ENCODE measurements at regions not wholly inside any gene's neighbourhood (a gene's known extent, or its start where the extent isn't known, plus 50 kb on each side); places are given as distances from the start of the nearest gene placed in this dataset.

- no peak for ATAC-seq (ENCODE audit: insufficient number of reproducible peaks, low FRiP score, low read depth)
Measured at GRCh38 chr14:80352471-80352870, 141.2 kb upstream of the DIO2 start.

DNA sequence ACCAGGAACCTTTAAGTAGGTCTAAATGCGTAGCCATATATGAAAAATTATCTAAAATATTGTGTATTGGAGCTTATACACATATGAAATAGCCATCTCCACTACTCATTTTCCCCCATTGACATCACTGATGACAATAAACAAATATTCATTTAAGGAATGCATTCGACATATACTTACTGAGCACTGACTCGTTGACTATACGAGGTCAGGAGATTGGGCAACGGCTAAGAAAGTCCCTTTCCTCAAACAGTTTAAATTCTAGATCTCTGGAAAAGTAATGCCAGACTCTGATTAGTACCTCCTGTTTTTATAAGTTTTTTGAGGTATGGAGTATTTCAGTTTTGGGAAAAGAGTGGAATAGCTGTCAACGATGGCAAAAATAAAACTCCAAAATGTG, 139.4 kb upstream of the DIO2 start:
- Histone ChIP-seq H3K4me1 (ENCODE audit: control insufficient read depth in 1 of 2, low read depth in 2 of 2) (no peaks in the 10 kb centered on the region), H3K36me3 (no peaks in the 10 kb centered on the region), H3K9me3 (no peaks in the 10 kb centered on the region), H3K4me3 (no peak overlapping the region), H3K27me3 (replicated peaks; ENCODE audit: insufficient read depth) (no peaks in the 10 kb centered on the region), H3K27ac (no peak overlapping the region)
- TF ChIP-seq, protein P1, sequence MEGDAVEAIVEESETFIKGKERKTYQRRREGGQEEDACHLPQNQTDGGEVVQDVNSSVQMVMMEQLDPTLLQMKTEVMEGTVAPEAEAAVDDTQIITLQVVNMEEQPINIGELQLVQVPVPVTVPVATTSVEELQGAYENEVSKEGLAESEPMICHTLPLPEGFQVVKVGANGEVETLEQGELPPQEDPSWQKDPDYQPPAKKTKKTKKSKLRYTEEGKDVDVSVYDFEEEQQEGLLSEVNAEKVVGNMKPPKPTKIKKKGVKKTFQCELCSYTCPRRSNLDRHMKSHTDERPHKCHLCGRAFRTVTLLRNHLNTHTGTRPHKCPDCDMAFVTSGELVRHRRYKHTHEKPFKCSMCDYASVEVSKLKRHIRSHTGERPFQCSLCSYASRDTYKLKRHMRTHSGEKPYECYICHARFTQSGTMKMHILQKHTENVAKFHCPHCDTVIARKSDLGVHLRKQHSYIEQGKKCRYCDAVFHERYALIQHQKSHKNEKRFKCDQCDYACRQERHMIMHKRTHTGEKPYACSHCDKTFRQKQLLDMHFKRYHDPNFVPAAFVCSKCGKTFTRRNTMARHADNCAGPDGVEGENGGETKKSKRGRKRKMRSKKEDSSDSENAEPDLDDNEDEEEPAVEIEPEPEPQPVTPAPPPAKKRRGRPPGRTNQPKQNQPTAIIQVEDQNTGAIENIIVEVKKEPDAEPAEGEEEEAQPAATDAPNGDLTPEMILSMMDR (IDR thresholded peaks at IDR 0.05) = no peak
- no peak for DNase-seq (ENCODE audit: low spot score)
- ATAC-seq (ENCODE audit: insufficient number of reproducible peaks, low FRiP score, low read depth) = no peak

More at GRCh38 chr14:80352471-80352870, 141.2 kb upstream of the DIO2 start:
- Histone ChIP-seq H3K9me3 (no peaks in the 10 kb centered on the region), H3K4me3 (no peak overlapping the region), H3K27me3 (replicated peaks; ENCODE audit: insufficient read depth) (no peaks in the 10 kb centered on the region), H3K36me3 (no peaks in the 10 kb centered on the region), H3K27ac (no peak overlapping the region), H3K4me1 (ENCODE audit: control insufficient read depth in 1 of 2, low read depth in 2 of 2) (no peaks in the 10 kb centered on the region)
- DNase-seq (ENCODE audit: low spot score) = no peak
- TF ChIP-seq, protein P1 (IDR thresholded peaks at IDR 0.05) = no peak

DNA sequence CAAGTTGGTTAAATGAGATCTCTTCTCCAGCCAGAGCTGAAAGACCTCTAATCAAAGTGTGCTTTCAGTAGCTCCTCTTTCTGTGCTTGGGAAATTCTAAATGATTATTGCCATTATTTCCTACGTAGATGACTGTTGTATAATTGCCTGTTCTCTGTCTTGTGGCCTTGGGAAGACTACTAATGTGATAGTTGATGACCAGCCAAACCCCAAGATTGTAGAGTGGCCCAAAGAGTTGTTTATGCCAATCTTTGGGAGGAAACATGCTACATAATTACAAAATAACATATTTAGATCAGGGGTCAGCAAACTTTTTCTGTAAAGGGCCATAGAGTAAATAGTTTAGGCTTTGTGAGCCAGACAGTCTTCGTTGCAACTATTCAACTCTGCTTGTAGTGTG, 135.1 kb upstream of the DIO2 start:
- H3K4me1 ChIP-seq (ENCODE audit: control insufficient read depth in 1 of 2, low read depth in 2 of 2) = no peaks in the 10 kb centered on the region
- no peak for DNase-seq (ENCODE audit: low spot score)
- H3K27me3 ChIP-seq (replicated peaks; ENCODE audit: insufficient read depth) = no peaks in the 10 kb centered on the region
- no peaks in the 10 kb centered on the region for H3K36me3 ChIP-seq
- no peaks in the 10 kb centered on the region for H3K9me3 ChIP-seq
- TF ChIP-seq, protein P1 (IDR thresholded peaks at IDR 0.05) = no peak
- H3K4me3 ChIP-seq = no peak overlapping the region
- no peak overlapping the region for H3K27ac ChIP-seq
- no peak for ATAC-seq (ENCODE audit: insufficient number of reproducible peaks, low FRiP score, low read depth)

DNA sequence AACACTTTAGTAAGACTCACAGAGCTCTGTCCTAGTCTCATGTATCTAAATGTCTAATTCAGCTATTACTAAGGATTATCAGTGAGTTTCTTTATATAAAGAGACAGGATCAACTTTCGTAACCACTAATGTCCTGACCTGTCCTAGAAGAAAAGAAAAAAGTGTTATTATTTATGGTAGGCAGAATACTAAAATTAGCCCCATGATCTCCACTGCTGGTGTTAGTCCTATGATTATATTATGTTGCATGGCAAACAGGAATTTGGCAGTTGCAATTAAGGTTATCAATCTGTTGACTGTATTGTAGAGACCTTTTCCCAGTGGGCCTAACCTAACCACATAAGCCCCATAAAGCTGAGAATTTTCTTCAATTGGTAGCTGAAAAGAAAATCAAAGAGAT, 132.9 kb upstream of the DIO2 start:
- TF ChIP-seq, protein P1 (IDR thresholded peaks at IDR 0.05) = no peak
- no peaks in the 10 kb centered on the region for H3K36me3 ChIP-seq
- no peak for DNase-seq (ENCODE audit: low spot score)

DNA sequence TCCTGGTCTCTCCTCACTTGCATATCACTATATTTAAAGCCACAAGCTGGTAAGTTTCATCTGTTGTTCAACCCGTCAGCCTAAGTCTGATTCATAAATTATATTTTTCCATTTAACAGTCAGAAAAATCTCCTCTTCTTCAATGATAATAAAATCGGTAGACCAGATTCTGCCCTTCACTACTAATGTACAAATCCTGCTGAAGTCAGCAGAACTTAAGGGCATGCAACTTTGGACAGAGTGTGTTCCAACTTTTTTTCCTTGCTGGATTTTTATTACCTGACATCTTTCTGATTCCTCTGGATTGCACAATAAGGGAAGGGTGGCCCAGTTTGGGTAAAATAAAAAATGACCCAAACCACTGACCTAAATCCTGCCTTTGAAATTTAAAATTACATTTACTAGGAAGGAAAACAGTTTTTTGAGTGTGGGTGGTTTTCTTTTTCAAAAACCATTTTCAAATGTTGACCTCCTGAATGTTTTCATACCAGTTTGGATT, 125.4 kb upstream of the DIO2 start:
- TF ChIP-seq, protein P1 (IDR thresholded peaks at IDR 0.05) = no peak
- no peak for ATAC-seq (ENCODE audit: insufficient number of reproducible peaks, low FRiP score, low read depth)
- Histone ChIP-seq H3K4me3 (no peak overlapping the region), H3K4me1 (ENCODE audit: control insufficient read depth in 1 of 2, low read depth in 2 of 2) (no peaks in the 10 kb centered on the region), H3K9me3 (no peaks in the 10 kb centered on the region), H3K36me3 (no peaks in the 10 kb centered on the region), H3K27me3 (replicated peaks; ENCODE audit: insufficient read depth) (no peaks in the 10 kb centered on the region), H3K27ac (no peak overlapping the region)
- no peak for DNase-seq (ENCODE audit: low spot score)

More for the DNA sequence above, 132.9 kb upstream of the DIO2 start:
- Histone ChIP-seq H3K27ac (no peak overlapping the region), H3K27me3 (replicated peaks; ENCODE audit: insufficient read depth) (no peaks in the 10 kb centered on the region), H3K4me3 (no peak overlapping the region), H3K4me1 (ENCODE audit: control insufficient read depth in 1 of 2, low read depth in 2 of 2) (no peaks in the 10 kb centered on the region), H3K9me3 (no peaks in the 10 kb centered on the region)
- no peak for ATAC-seq (ENCODE audit: insufficient number of reproducible peaks, low FRiP score, low read depth)

Data from thoracic aorta (tissue), 2 donors.